Activated naive CD4-positive, alpha-beta T cell treated with anti-CD3 and anti-CD28 coated beads for 36 hours (primary cell): ENCODE measurements at regions not wholly inside any gene's neighbourhood (a gene's known extent, or its start where the extent isn't known, plus 50 kb on each side); places are given as distances from the start of the nearest gene placed in this dataset.

ENCODE experiments used
- CTCF ChIA-PET: fragments of 350-600 bp; sonication (Branson Sonifier 250); formaldehyde crosslinking; loops from one replicate; lab custom pipeline; 2021; ENCODE audit warnings: antibody characterized with exemption; lab: Charles Lee
- DNase-seq: peaks from one replicate; pipeline ENCODE4 v3.0.0-alpha.2; 2020
- H3K27ac Mint-ChIP-seq: one replicate; pipeline ENCODE4 v1.8.0; 2021; ENCODE audit warnings: mild to moderate bottlenecking, mixed read lengths
- H3K27me3 Mint-ChIP-seq: one replicate; pipeline ENCODE4 v1.8.0; 2021; ENCODE audit warnings: low read depth, mixed read lengths
- H3K36me3 Mint-ChIP-seq: one replicate; pipeline ENCODE4 v1.8.0; 2021; ENCODE audit warnings: low read depth, mixed read lengths
- H3K4me1 Mint-ChIP-seq: one replicate; pipeline ENCODE4 v1.8.0; 2021; ENCODE audit warnings: low read depth, mixed read lengths
- H3K4me3 Mint-ChIP-seq: one replicate; pipeline ENCODE4 v1.8.0; 2021; ENCODE audit warnings: mild to moderate bottlenecking, moderate library complexity, mixed read lengths
- H3K9me3 Mint-ChIP-seq: one replicate; pipeline ENCODE4 v1.8.0; 2021; ENCODE audit warnings: mixed read lengths
- intact Hi-C: fragments of 100-400 bp; cut with micrococcal nuclease; formaldehyde crosslinking; loops from one replicate; pipeline ENCODE4 v1.15.1; 2023

GRCh38 chr6:147752689-147753403 lies 244.4 kb downstream of the SAMD5 start:
- no peak for DNase-seq
- H3K9me3 Mint-ChIP-seq: no peaks in the 10 kb centered on the region
- no peak overlapping the region for H3K27ac Mint-ChIP-seq
- CTCF ChIA-PET: no interaction called here
- H3K27me3 Mint-ChIP-seq: no peaks in the 10 kb centered on the region
- intact Hi-C loops: no loop called here
- H3K36me3 Mint-ChIP-seq: no peaks in the 10 kb centered on the region
- H3K4me1 Mint-ChIP-seq: no peaks in the 10 kb centered on the region
- H3K4me3 Mint-ChIP-seq: no peak overlapping the region

GRCh38 chr6:147755999-147756398 lies 247.5 kb downstream of the SAMD5 start:
- no peak overlapping the region for H3K27ac Mint-ChIP-seq
- no peak overlapping the region for H3K4me3 Mint-ChIP-seq
- intact Hi-C loops: no loop called here
- no peak for DNase-seq
- CTCF ChIA-PET: no interaction called here
- no peaks in the 10 kb centered on the region for H3K27me3 Mint-ChIP-seq
- no peaks in the 10 kb centered on the region for H3K36me3 Mint-ChIP-seq
- no peaks in the 10 kb centered on the region for H3K4me1 Mint-ChIP-seq
- H3K9me3 Mint-ChIP-seq: no peaks in the 10 kb centered on the region

DNA sequence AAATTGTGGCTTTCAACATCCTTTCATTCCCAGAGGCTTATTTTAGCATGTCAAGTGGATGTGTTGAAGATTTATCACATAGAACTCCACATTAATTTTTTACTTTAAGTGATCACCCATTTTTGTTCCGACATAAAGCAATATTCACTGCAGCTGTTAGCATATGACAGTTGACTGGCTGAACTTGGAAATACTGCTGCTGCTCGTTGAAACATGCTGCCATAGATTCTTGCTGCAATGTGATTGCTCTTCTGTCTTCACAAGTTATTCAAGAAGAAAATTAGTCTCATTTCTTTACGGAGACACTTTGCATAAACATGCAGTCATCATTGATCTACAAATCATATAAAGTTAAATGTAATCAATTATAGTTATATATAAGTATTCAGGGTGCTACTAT lies 248.4 kb downstream of the SAMD5 start:
- H3K27ac Mint-ChIP-seq: no peak overlapping the region
- no peak overlapping the region for H3K4me3 Mint-ChIP-seq
- no peaks in the 10 kb centered on the region for H3K4me1 Mint-ChIP-seq
- no peaks in the 10 kb centered on the region for H3K36me3 Mint-ChIP-seq
- no peak for DNase-seq
- H3K9me3 Mint-ChIP-seq: no peaks in the 10 kb centered on the region
- H3K27me3 Mint-ChIP-seq: no peaks in the 10 kb centered on the region
- intact Hi-C loops: no loop called here
- CTCF ChIA-PET: no interaction called here

GRCh38 chr6:147757291-147757690 lies 248.8 kb downstream of the SAMD5 start:
- H3K4me1 Mint-ChIP-seq: no peaks in the 10 kb centered on the region
- no peaks in the 10 kb centered on the region for H3K27me3 Mint-ChIP-seq
- CTCF ChIA-PET: no interaction called here
- no peaks in the 10 kb centered on the region for H3K9me3 Mint-ChIP-seq
- no peak overlapping the region for H3K27ac Mint-ChIP-seq
- H3K36me3 Mint-ChIP-seq: no peaks in the 10 kb centered on the region
- no peak overlapping the region for H3K4me3 Mint-ChIP-seq
- intact Hi-C loops: no loop called here
- no peak for DNase-seq

DNA sequence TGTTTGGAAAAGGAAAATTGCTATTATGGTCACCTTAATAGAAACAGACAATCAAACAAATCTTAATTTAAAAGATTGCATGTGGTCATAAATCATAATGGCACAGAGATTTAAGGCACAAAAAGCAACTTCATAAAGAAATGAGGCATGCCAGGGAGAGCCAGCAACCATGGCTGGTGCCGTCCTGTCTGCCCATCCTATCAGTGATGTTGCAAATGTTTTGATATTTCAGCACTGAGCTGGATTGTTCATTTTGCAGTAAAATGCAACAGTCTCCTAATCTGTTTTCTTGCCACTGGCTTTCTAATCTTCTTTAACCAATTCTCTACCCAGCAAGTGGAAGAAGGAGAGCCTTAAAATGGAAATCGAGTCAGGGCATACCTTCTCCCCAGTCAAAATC lies 249.8 kb downstream of the SAMD5 start:
- Mint-ChIP-seq H3K27ac (no peak overlapping the region), H3K36me3 (no peaks in the 10 kb centered on the region), H3K4me3 (no peak overlapping the region), H3K27me3 (no peaks in the 10 kb centered on the region), H3K9me3 (no peaks in the 10 kb centered on the region), H3K4me1 (no peaks in the 10 kb centered on the region)
- DNase-seq: no peak
- intact Hi-C loops: no loop called here
- CTCF ChIA-PET: no interaction called here

DNA sequence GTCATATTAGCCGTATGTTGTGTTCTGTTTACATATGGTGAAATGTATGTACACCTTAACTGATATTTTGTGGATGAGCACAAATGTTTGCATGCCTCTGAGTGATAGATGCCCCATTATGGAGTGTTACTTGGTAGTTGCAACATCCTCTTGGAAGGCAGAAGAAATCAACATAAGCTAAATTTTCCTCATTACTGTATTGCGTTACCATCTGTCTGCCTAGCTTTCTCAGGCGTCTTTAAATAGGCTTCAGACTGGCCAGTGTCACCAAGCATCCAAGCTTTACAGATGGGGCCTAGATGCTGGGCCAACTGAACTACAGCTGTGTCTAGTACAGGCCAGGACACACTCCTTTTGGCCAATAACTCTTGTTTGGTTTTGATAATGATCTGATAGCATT lies 250.6 kb downstream of the SAMD5 start:
- H3K4me3 Mint-ChIP-seq: no peak overlapping the region
- no peaks in the 10 kb centered on the region for H3K36me3 Mint-ChIP-seq
- no peaks in the 10 kb centered on the region for H3K9me3 Mint-ChIP-seq
- intact Hi-C loops: no loop called here
- no peak for DNase-seq
- H3K4me1 Mint-ChIP-seq: no peaks in the 10 kb centered on the region
- H3K27me3 Mint-ChIP-seq: no peaks in the 10 kb centered on the region
- CTCF ChIA-PET: no interaction called here
- H3K27ac Mint-ChIP-seq: no peak overlapping the region

DNA sequence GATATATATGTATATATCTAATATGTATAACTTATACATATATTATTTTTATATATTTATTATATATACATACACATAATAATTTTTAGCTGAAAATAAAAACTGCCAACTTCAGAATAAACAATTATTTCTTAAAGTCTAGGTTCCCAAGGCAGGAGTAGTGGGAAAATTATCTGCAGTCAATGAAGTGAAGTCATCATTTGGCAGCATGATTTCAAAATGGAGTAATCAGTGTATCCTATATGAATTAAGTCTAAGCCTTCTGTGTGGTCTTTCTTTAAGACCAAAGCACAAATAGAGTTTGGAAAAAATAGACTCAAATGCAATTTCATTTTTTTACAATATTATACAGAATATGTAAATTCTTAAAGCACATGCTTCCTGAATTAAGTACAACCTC lies 251.0 kb downstream of the SAMD5 start:
- Mint-ChIP-seq H3K27me3 (no peaks in the 10 kb centered on the region), H3K4me3 (no peak overlapping the region)

DNA sequence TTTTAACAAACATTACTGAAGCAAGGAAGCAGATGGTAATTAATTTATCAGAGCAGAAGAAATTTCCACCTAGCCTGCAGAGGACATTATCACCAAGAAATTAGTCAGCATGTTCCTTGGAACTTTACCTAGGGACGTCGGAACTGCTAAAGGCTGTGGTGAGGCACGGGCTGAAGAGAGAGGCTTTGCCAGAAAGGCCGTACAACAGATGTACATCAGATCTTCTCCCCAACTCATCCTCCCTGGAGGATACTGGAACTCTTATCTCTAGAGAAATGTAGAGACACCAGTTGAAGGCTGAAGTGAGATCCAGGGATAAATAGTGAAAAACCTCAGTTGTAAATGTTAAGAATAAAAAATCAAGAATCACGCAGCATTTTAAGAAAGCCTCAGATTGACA lies 257.1 kb downstream of the SAMD5 start:
- Mint-ChIP-seq H3K36me3 (no peaks in the 10 kb centered on the region), H3K9me3 (no peaks in the 10 kb centered on the region), H3K27ac (no peak overlapping the region), H3K27me3 (no peaks in the 10 kb centered on the region), H3K4me1 (no peaks in the 10 kb centered on the region), H3K4me3 (no peak overlapping the region)
- DNase-seq: no peak
- intact Hi-C loops: no loop called here
- CTCF ChIA-PET: no interaction called here

More for the DNA sequence above, 251.0 kb downstream of the SAMD5 start:
- CTCF ChIA-PET: no interaction called here
- DNase-seq: no peak
- intact Hi-C loops: no loop called here
- Mint-ChIP-seq H3K9me3 (no peaks in the 10 kb centered on the region), H3K27ac (no peak overlapping the region), H3K4me1 (no peaks in the 10 kb centered on the region), H3K36me3 (no peaks in the 10 kb centered on the region)

DNA sequence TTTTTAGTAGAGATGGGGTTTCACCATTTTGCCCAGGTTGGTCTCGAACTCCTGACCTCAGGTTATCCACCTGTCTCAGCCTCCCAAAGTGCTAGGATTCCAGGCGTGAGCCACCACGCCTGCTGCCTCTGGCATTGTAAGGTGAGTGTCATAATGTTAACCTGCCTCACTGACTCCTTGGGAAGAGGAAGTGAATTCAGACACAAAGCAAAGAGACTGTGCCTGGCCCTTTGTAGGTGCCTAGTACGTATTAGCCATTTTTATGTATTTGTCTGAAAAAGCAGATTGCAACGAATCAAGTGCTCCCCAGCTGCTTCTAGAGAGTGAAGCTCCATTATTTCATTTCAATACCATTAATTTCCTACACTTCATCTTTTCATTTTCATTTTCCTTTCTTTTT lies 260.5 kb downstream of the SAMD5 start:
- no peaks in the 10 kb centered on the region for H3K36me3 Mint-ChIP-seq
- H3K27me3 Mint-ChIP-seq: no peaks in the 10 kb centered on the region
- CTCF ChIA-PET: no interaction called here
- no peak for DNase-seq
- intact Hi-C loops: no loop called here
- H3K27ac Mint-ChIP-seq: no peak overlapping the region
- no peaks in the 10 kb centered on the region for H3K4me1 Mint-ChIP-seq
- H3K9me3 Mint-ChIP-seq: no peaks in the 10 kb centered on the region
- H3K4me3 Mint-ChIP-seq: no peak overlapping the region

- intact Hi-C loops: no loop called here
- no peaks in the 10 kb centered on the region for H3K4me1 Mint-ChIP-seq
- no peaks in the 10 kb centered on the region for H3K9me3 Mint-ChIP-seq
- CTCF ChIA-PET: no interaction called here
- no peak overlapping the region for H3K4me3 Mint-ChIP-seq
- H3K36me3 Mint-ChIP-seq: no peaks in the 10 kb centered on the region
- H3K27me3 Mint-ChIP-seq: no peaks in the 10 kb centered on the region
- no peak for DNase-seq
- H3K27ac Mint-ChIP-seq: no peak overlapping the region
These were observed 261.1 kb downstream of the SAMD5 start for GRCh38 chr6:147769496-147770087.

- no peaks in the 10 kb centered on the region for H3K27me3 Mint-ChIP-seq
- CTCF ChIA-PET: no interaction called here
- no peaks in the 10 kb centered on the region for H3K36me3 Mint-ChIP-seq
- H3K4me1 Mint-ChIP-seq: no peaks in the 10 kb centered on the region
- no peak overlapping the region for H3K4me3 Mint-ChIP-seq
- intact Hi-C loops: no loop called here
- no peak for DNase-seq
- H3K9me3 Mint-ChIP-seq: no peaks in the 10 kb centered on the region
- H3K27ac Mint-ChIP-seq: no peak overlapping the region
These were observed 261.7 kb downstream of the SAMD5 start for GRCh38 chr6:147770221-147770620.

- DNase-seq: no peak
- H3K9me3 Mint-ChIP-seq: no peaks in the 10 kb centered on the region
- intact Hi-C loops: no loop called here
- no peak overlapping the region for H3K4me3 Mint-ChIP-seq
- CTCF ChIA-PET: no interaction called here
- no peaks in the 10 kb centered on the region for H3K27me3 Mint-ChIP-seq
- H3K36me3 Mint-ChIP-seq: no peaks in the 10 kb centered on the region
- H3K27ac Mint-ChIP-seq: no peak overlapping the region
- H3K4me1 Mint-ChIP-seq: no peaks in the 10 kb centered on the region
These were observed 264.2 kb downstream of the SAMD5 start for GRCh38 chr6:147772724-147773123.

DNA sequence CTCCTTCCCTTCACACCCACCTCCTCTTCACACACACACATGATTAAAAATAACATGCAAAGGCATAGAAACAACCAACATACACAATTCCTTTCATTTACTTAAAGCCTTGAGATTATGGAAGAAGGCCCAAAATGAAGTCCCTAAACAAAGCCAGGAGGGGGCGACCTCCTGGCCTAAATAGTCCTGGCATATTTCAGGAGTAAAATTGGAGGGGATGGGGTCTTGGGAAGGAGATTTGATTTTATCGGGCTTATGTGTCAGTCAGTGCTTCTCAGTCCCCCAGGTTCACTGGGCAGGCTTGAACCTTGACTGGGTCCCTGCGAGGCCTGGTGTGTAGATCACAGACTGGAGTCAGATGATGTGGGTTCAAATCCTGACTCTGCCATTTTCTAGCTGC lies 266.4 kb downstream of the SAMD5 start:
- no peaks in the 10 kb centered on the region for H3K4me1 Mint-ChIP-seq
- H3K4me3 Mint-ChIP-seq: no peak overlapping the region
- H3K9me3 Mint-ChIP-seq: no peaks in the 10 kb centered on the region
- no peak for DNase-seq
- H3K27me3 Mint-ChIP-seq: no peaks in the 10 kb centered on the region
- no peaks in the 10 kb centered on the region for H3K36me3 Mint-ChIP-seq
- intact Hi-C loops: no loop called here
- CTCF ChIA-PET: no interaction called here
- no peak overlapping the region for H3K27ac Mint-ChIP-seq
